Common myeloid progenitor, CD34-positive (primary cell): ENCODE measurements at regions not wholly inside any gene's neighbourhood (a gene's known extent, or its start where the extent isn't known, plus 50 kb on each side); places are given as distances from the start of the nearest gene placed in this dataset.
"Not testable (repeated sequence)": the region's sequence is repeated elsewhere in the genome, so short reads cannot be mapped to it uniquely, and the experiment has no call there.

Experiments
- CTCF ChIA-PET: fragments of 350-600 bp; sonication (Branson Sonifier 250); formaldehyde crosslinking; loops from one replicate; lab custom pipeline; 2021; ENCODE audit warnings: antibody characterized with exemption; lab: Charles Lee
- POLR2A ChIA-PET: fragments of 350-600 bp; sonication (Branson Sonifier 250); formaldehyde crosslinking; loops from one replicate; lab custom pipeline; 2021; ENCODE audit warnings: antibody characterized with exemption; lab: Charles Lee
- DNase-seq, 3 donors: peaks; one replicate each; pipeline versions ENCODE4 v3.0.0 to v3.0.0-alpha.2; 2013
- H3K27ac ChIP-seq, 2 experiments: 1 replicate in 1 of 2; 2 replicates in 1 of 2; pipeline ENCODE4 v1.7.0; 2013; ENCODE audit warnings: inconsistent platforms in 2 of 2, low read length in 2 of 2, mild to moderate bottlenecking in 2 of 2, low read depth in 1 of 2, moderate library complexity in 1 of 2; ENCODE audit not compliant: severe bottlenecking in 2 of 2, insufficient read depth in 1 of 2, poor library complexity in 1 of 2
- H3K27me3 ChIP-seq, 5 experiments: replicated peaks in 2 of 5; 1 replicate in 3 of 5; 2 replicates in 2 of 5; pipeline versions ENCODE4 v1.6.1 to v1.7.0; 2013; ENCODE audit warnings: low read length in 4 of 5, mild to moderate bottlenecking in 2 of 5, moderate library complexity in 2 of 5, inconsistent platforms in 1 of 5; ENCODE audit not compliant: insufficient read depth in 5 of 5, control insufficient read depth in 4 of 5
- H3K36me3 ChIP-seq, 4 experiments: 1 replicate in 2 of 4; 2 replicates in 2 of 4; pipeline versions ENCODE4 v1.6.1 to v1.7.0; 2013; ENCODE audit warnings: low read length in 3 of 4, control low read depth in 1 of 4, mild to moderate bottlenecking in 1 of 4; ENCODE audit not compliant: control insufficient read depth in 4 of 4, insufficient read depth in 4 of 4
- H3K4me1 ChIP-seq, 4 experiments: 1 replicate in 3 of 4; 2 replicates in 1 of 4; pipeline versions ENCODE4 v1.6.1 to v1.7.1; 2013; ENCODE audit warnings: low read length in 3 of 4, mild to moderate bottlenecking in 3 of 4, control low read depth in 1 of 4, inconsistent platforms in 1 of 4, moderate library complexity in 1 of 4; ENCODE audit not compliant: control insufficient read depth in 4 of 4, insufficient read depth in 4 of 4; ENCODE audit errors: control extremely low read depth in 1 of 4
- H3K4me3 ChIP-seq, 7 experiments: 1 replicate in 4 of 7; 2 replicates in 3 of 7; pipeline versions ENCODE4 v1.5.1 to v1.7.0; 2013; ENCODE audit warnings: mild to moderate bottlenecking in 7 of 7, low read length in 6 of 7, moderate library complexity in 6 of 7, inconsistent platforms in 2 of 7, low read depth in 2 of 7, control low read depth in 1 of 7; ENCODE audit not compliant: insufficient read depth in 4 of 7, control insufficient read depth in 1 of 7; ENCODE audit errors: extremely low read depth in 1 of 7
- H3K9me3 ChIP-seq, 5 experiments: 1 replicate in 4 of 5; 2 replicates in 1 of 5; pipeline versions ENCODE4 v1.6.1 to v1.7.1; 2013; ENCODE audit warnings: low read length in 4 of 5, mild to moderate bottlenecking in 2 of 5, inconsistent platforms in 1 of 5, low read depth in 1 of 5, moderate library complexity in 1 of 5; ENCODE audit not compliant: control insufficient read depth in 4 of 5, insufficient read depth in 2 of 5; ENCODE audit errors: control extremely low read depth in 1 of 5
- WGBS: methylation state at CpG from one replicate; pipeline ENCODE4 v1.1.5; 2013; ENCODE audit not compliant: insufficient coverage; 5-methylcytosine and 5-hydroxymethylcytosine counted together

- WGBS, result no CpG with 5 or more reads among the region's 4 CpGs
- CTCF ChIA-PET, H3K4me3 ChIP-seq, POLR2A ChIA-PET, H3K27ac ChIP-seq, H3K4me1 ChIP-seq, H3K27me3 ChIP-seq, H3K36me3 ChIP-seq, H3K9me3 ChIP-seq, DNase-seq: not testable (repeated sequence)
Measured at GRCh38 chr15:22519213-22519612, 60.5 kb downstream of the GOLGA6L22 start.

DNA sequence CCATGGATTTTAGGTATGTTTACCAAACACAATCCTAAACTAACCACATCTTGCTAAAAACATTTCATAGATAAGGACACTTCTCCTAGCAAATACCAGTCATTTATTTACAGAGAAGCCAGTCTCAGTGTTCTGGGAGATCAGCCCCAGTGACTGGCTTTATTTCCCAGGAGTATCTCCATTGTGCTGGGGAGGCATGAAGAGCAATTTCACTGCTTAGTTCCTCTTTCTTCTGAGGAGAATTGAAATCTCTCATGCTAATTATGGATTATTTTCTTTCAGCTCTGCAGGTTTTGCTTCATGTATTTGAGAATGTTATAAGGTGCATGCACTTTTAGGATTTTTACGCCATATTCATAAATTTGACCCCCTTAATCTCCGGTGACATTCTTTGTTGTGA, 67.8 kb downstream of the GOLGA6L22 start:
- DNase-seq, POLR2A ChIA-PET, H3K4me1 ChIP-seq, H3K27me3 ChIP-seq, H3K36me3 ChIP-seq, CTCF ChIA-PET, H3K4me3 ChIP-seq, H3K9me3 ChIP-seq, H3K27ac ChIP-seq: not testable (repeated sequence)
- no CpG with 5 or more reads among the region's 2 CpGs for WGBS

DNA sequence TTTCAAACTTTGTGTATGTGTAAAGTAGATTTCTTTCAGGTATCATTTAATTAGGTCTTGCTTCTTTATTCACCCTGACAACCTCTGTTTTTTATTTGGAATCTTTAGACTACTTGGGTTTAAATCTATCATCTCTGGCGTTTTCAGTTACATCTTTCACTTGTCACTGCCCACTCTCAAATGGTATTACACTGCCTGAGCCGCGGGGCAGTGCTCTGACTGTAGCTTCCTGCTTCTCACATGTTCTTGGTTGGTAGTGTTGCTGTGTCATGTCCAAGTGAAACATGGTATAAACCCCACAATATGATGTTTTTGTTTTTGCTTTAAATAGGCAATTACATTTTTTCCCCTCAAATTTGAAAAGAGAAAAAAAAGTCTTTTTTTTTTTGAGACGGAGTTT, 68.3 kb downstream of the GOLGA6L22 start:
- POLR2A ChIA-PET, H3K27me3 ChIP-seq, H3K4me3 ChIP-seq, H3K4me1 ChIP-seq, CTCF ChIA-PET, DNase-seq, H3K9me3 ChIP-seq, H3K36me3 ChIP-seq, H3K27ac ChIP-seq: not testable (repeated sequence)
- no CpG with 5 or more reads among the region's 4 CpGs for WGBS

GRCh38 chr15:22529200-22529599, 70.5 kb downstream of the GOLGA6L22 start:
- H3K9me3 ChIP-seq, H3K36me3 ChIP-seq, H3K27me3 ChIP-seq, H3K27ac ChIP-seq, H3K4me1 ChIP-seq, H3K4me3 ChIP-seq, POLR2A ChIA-PET, DNase-seq, CTCF ChIA-PET: not testable (repeated sequence)
- no CpG with 5 or more reads among the region's 6 CpGs for WGBS

DNA sequence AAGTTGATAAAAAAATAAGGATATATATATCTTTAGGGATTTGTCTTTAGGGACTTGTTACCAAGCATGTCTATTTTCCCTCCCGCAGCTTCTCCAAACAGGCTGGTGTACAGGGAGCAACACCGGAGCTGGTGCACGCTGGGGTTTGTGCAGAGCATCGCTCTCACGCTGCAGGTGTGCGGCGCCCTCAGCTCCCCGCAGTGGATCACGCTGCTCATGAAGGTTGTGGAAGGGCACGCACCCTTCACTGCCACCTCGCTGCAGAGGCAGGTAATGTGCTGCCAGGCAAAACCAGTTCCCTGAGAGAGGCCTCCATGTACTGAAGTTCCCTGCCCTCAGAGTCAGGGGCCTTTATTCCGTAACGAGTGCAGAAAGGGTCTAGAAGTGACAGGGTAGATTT, 101.0 kb downstream of the GOLGA6L22 start:
- H3K4me1 ChIP-seq, H3K9me3 ChIP-seq, POLR2A ChIA-PET, CTCF ChIA-PET, H3K27me3 ChIP-seq, DNase-seq, H3K36me3 ChIP-seq, H3K4me3 ChIP-seq, H3K27ac ChIP-seq: not testable (repeated sequence)
- WGBS, result no CpG with 5 or more reads among the region's 13 CpGs

DNA sequence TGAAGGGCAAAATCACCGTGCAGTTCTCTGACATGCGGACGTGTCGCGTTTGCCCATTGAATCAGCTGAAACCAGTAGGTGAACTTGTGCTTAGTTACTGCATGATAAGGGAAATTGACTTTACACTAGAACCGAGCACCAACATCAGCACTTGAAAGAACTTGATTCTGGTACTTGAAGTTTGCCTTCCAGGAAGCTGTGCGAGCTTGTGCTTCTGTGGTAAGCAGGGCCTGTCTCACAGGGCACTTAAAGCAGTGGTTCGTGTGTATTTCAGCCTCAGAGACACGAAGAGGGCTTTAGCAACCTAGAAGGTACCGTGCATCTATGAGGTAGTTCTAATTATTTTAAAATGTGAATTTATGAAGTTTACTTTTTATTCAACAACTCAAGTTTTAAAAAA, 103.0 kb downstream of the GOLGA6L22 start:
- no CpG with 5 or more reads among the region's 10 CpGs for WGBS
- H3K4me1 ChIP-seq, H3K4me3 ChIP-seq, CTCF ChIA-PET, H3K9me3 ChIP-seq, H3K36me3 ChIP-seq, DNase-seq, H3K27me3 ChIP-seq, H3K27ac ChIP-seq, POLR2A ChIA-PET: not testable (repeated sequence)

DNA sequence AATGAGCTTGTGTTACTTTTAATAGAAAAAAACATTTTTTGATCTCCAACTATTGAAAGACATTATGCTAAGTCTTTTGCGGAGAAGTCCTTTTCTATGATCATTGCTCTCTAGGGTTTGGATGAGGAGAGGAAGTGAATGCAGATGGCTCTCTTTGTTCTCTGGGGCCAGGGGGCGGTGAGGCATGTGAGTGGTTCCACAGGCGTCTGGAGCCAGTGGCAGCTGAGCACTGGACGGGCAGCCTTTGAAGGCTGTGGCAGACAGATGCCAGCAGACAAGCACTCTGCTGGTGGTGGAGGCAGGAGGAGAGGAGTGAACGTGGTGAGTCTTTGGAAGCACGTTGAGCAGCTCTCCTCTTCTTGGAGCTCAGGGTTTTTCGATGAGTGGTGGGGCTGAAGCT, 107.8 kb downstream of the GOLGA6L22 start:
- H3K4me3 ChIP-seq, H3K27ac ChIP-seq, H3K36me3 ChIP-seq, DNase-seq, H3K27me3 ChIP-seq, POLR2A ChIA-PET, H3K4me1 ChIP-seq, H3K9me3 ChIP-seq, CTCF ChIA-PET: not testable (repeated sequence)
- no CpG with 5 or more reads among the region's 7 CpGs for WGBS
